ENCODE measurements at regions not wholly inside any gene's neighbourhood (a gene's known extent, or its start where the extent isn't known, plus 50 kb on each side); places are given as distances from the start of the nearest gene placed in this dataset.
"Not testable (repeated sequence)": the region's sequence is repeated elsewhere in the genome, so short reads cannot be mapped to it uniquely, and the experiment has no call there.

- H3K9me3 ChIP-seq (ENCODE audit: control insufficient read depth, insufficient read depth, low read depth, low read length), result no peaks in the 10 kb centered on the region
- no peak for ATAC-seq
- H3K4me1 ChIP-seq (ENCODE audit: control insufficient read depth, insufficient read depth, low read length), result no peaks in the 10 kb centered on the region
- BruUV-seq (replicated peaks), result no TSS peak
- TF ChIP-seq CTCF (IDR thresholded peaks at IDR 0.05) (no peak), SIN3A (IDR thresholded peaks at IDR 0.05; ENCODE audit: borderline replicate concordance, insufficient read depth, low read depth, low read length) (no peak), POLR2AphosphoS5 (IDR thresholded peaks at IDR 0.05; ENCODE audit: low read depth, low read length) (no peak), TCF7L2 (IDR thresholded peaks at IDR 0.05; ENCODE audit: low read depth, low read length) (no peak), REST (IDR thresholded peaks at IDR 0.05; ENCODE audit: insufficient read depth in 1 of 2, low read depth in 2 of 2, low read length in 1 of 2) (no peak)
- in situ Hi-C loops (cut with HindIII; ENCODE audit: low pct_unique_long_range_greater_than_20kb, low sequenced_read_pairs) (no loop called here), intact Hi-C loops (cut with micrococcal nuclease; ENCODE audit: unreplicated experiment) (no loop called here)
- H3K27me3 ChIP-seq (ENCODE audit: control insufficient read depth, insufficient read depth, low read length), result no peaks in the 10 kb centered on the region
- ChIA-PET POLR2A (no interaction called here), CTCF (no interaction called here)
- no peak overlapping the region for H3K27ac ChIP-seq (ENCODE audit: low read length)
- DNase-seq (ENCODE audit: low read depth, low spot score), result no peak
- H3K36me3 ChIP-seq (ENCODE audit: control insufficient read depth, insufficient read depth, low read length), result no peaks in the 10 kb centered on the region
- H3K4me3 ChIP-seq (ENCODE audit: low read depth in 2 of 2, low read length in 2 of 2), result no peak overlapping the region
Measured at GRCh38 chr12:124091835-124092234, 118.8 kb downstream of the ZNF664 start.

- BruUV-seq (replicated peaks); H3K4me1 ChIP-seq (ENCODE audit: control insufficient read depth, insufficient read depth, low read length); in situ Hi-C loops (cut with HindIII; ENCODE audit: low pct_unique_long_range_greater_than_20kb, low sequenced_read_pairs); H3K4me3 ChIP-seq (ENCODE audit: low read depth in 2 of 2, low read length in 2 of 2); DNase-seq (ENCODE audit: low read depth, low spot score); H3K36me3 ChIP-seq (ENCODE audit: control insufficient read depth, insufficient read depth, low read length); H3K27me3 ChIP-seq (ENCODE audit: control insufficient read depth, insufficient read depth, low read length); H3K9me3 ChIP-seq (ENCODE audit: control insufficient read depth, insufficient read depth, low read depth, low read length); intact Hi-C loops (cut with micrococcal nuclease; ENCODE audit: unreplicated experiment); ATAC-seq; H3K27ac ChIP-seq (ENCODE audit: low read length); CTCF ChIA-PET; POLR2A ChIA-PET: not testable (repeated sequence)
Measured at GRCh38 chr12:124092532-124092931, 119.5 kb downstream of the ZNF664 start.

GRCh38 chr12:124093297-124093696, 120.3 kb downstream of the ZNF664 start:
- no peaks in the 10 kb centered on the region for H3K4me1 ChIP-seq (ENCODE audit: control insufficient read depth, insufficient read depth, low read length)
- DNase-seq (ENCODE audit: low read depth, low spot score) (no peak), ATAC-seq (no peak)
- no peak overlapping the region for H3K27ac ChIP-seq (ENCODE audit: low read length)
- no peaks in the 10 kb centered on the region for H3K27me3 ChIP-seq (ENCODE audit: control insufficient read depth, insufficient read depth, low read length)
- CTCF ChIA-PET, result no interaction called here
- H3K9me3 ChIP-seq (ENCODE audit: control insufficient read depth, insufficient read depth, low read depth, low read length), result no peaks in the 10 kb centered on the region
- in situ Hi-C loops (cut with HindIII; ENCODE audit: low pct_unique_long_range_greater_than_20kb, low sequenced_read_pairs) (no loop called here), intact Hi-C loops (cut with micrococcal nuclease; ENCODE audit: unreplicated experiment) (no loop called here)
- H3K36me3 ChIP-seq (ENCODE audit: control insufficient read depth, insufficient read depth, low read length), result no peaks in the 10 kb centered on the region
- no peak overlapping the region for H3K4me3 ChIP-seq (ENCODE audit: low read depth in 2 of 2, low read length in 2 of 2)
- no TSS peak for BruUV-seq (replicated peaks)
- POLR2A ChIA-PET, result no interaction called here
- TF ChIP-seq POLR2AphosphoS5 (IDR thresholded peaks at IDR 0.05; ENCODE audit: low read depth, low read length) (no peak), REST (IDR thresholded peaks at IDR 0.05; ENCODE audit: insufficient read depth in 1 of 2, low read depth in 2 of 2, low read length in 1 of 2) (no peak), CTCF (IDR thresholded peaks at IDR 0.05) (no peak), SIN3A (IDR thresholded peaks at IDR 0.05; ENCODE audit: borderline replicate concordance, insufficient read depth, low read depth, low read length) (no peak), TCF7L2 (IDR thresholded peaks at IDR 0.05; ENCODE audit: low read depth, low read length) (no peak)

Measured in Panc1 (cell line).